A549 (cell line): ENCODE measurements at regions not wholly inside any gene's neighbourhood (a gene's known extent, or its start where the extent isn't known, plus 50 kb on each side); places are given as distances from the start of the nearest gene placed in this dataset.
"Not testable (repeated sequence)": the region's sequence is repeated elsewhere in the genome, so short reads cannot be mapped to it uniquely, and the experiment has no call there.

Experiments
- ATAC-seq, 2 experiments: fragments of 200-7000 bp in 1 of 2; fragments of >200 bp in 1 of 2; cut with Nextera tagmentation in 1 of 2; cut with Tn5 transposase in 1 of 2; 3 replicates each; pipeline versions ENCODE4 v1.8.0 to v1.9.1; 2018 to 2020; ENCODE audit warnings: mild to moderate bottlenecking in 1 of 2, moderate library complexity in 1 of 2
- CTCF ChIA-PET: fragments of 300-600 bp; sonication (Branson Sonifier 250); formaldehyde crosslinking; extraction: SDS; loops from one replicate; lab custom pipeline; 2021; ENCODE audit warnings: antibody characterized with exemption, inconsistent platforms; lab: Yijun Ruan, JAX
- POLR2A ChIA-PET: fragments of 350-600 bp; formaldehyde crosslinking; extraction: SDS; loops from one replicate; lab custom pipeline; 2021; ENCODE audit warnings: antibody characterized with exemption, inconsistent platforms; lab: Yijun Ruan, JAX
- DNase-seq, 2 experiments: peaks; one replicate each; pipeline versions ENCODE4 v3.0.0 to v3.0.0-alpha.2; 2011 to 2016; ENCODE audit warnings: low read depth in 1 of 2, low spot score in 1 of 2
- FAIRE-seq: peaks from 2 replicates; lab custom pipeline; 2011; peaks lifted over from hg19 to GRCh38; lab: Jason Lieb, UNC
- H3K27ac ChIP-seq, 2 experiments: fragments of >200 bp; sonication (Bioruptor Twin); formaldehyde crosslinking; 3 replicates each; pipeline ENCODE4 v1.5.1; 2016 to 2017
- H3K4me1 ChIP-seq: fragments of >200 bp; sonication (Bioruptor Twin); formaldehyde crosslinking; 3 replicates; pipeline ENCODE4 v1.6.1; 2016
- H3K4me2 ChIP-seq: fragments of >200 bp; sonication (Bioruptor Twin); formaldehyde crosslinking; 3 replicates; pipeline ENCODE4 v1.6.1; 2016
- H3K4me3 ChIP-seq: fragments of >200 bp; sonication (Bioruptor Twin); formaldehyde crosslinking; 3 replicates; pipeline ENCODE4 v1.5.1; 2016
- H3K9me3 ChIP-seq: fragments of >200 bp; sonication (Bioruptor Twin); formaldehyde crosslinking; 3 replicates; pipeline ENCODE4 v1.6.1; 2016
- BHLHE40 ChIP-seq: IDR thresholded peaks from 2 replicates; pipeline ENCODE4 v1.6.1; 2012; ENCODE audit warnings: low read depth, low read length, inconsistent platforms
- CHD2 ChIP-seq: fragments of 150-350 bp; IDR thresholded peaks from 2 replicates; pipeline ENCODE4 v1.6.1; 2014; ENCODE audit warnings: low read length; ENCODE audit not compliant: partially characterized antibody
- EHF ChIP-seq: fragments of 250-450 bp; sonication (Bioruptor Pico); IDR thresholded peaks from 2 replicates; pipeline ENCODE4 v1.5.0; 2020; ENCODE audit warnings: mild to moderate bottlenecking
- EHMT2 ChIP-seq: fragments of 200-600 bp; sonication (generic); IDR thresholded peaks from 2 replicates; pipeline ENCODE4 v1.6.1; 2016; ENCODE audit warnings: antibody characterized with exemption, low read depth, mild to moderate bottlenecking, moderate library complexity
- FOSB ChIP-seq: fragments of 250-450 bp; sonication (Bioruptor Pico); IDR thresholded peaks from 2 replicates; pipeline ENCODE4 v1.5.0; 2020; ENCODE audit warnings: mild to moderate bottlenecking, moderate library complexity
- FOXS1 ChIP-seq: fragments of 250-450 bp; sonication (Bioruptor Pico); IDR thresholded peaks from 2 replicates; pipeline ENCODE4 v1.5.0; 2020; ENCODE audit warnings: mild to moderate bottlenecking, moderate library complexity
- HDAC2 ChIP-seq: fragments of 200-600 bp; sonication (generic); IDR thresholded peaks from 2 replicates; pipeline ENCODE4 v1.6.1; 2016
- NPAS2 ChIP-seq: fragments of 250-450 bp; sonication (Bioruptor Pico); IDR thresholded peaks from 2 replicates; pipeline ENCODE4 v1.8.0; 2022; ENCODE audit warnings: mild to moderate bottlenecking, moderate library complexity, borderline replicate concordance
- NR3C1 ChIP-seq: fragments of >200 bp; sonication (Bioruptor Twin); formaldehyde crosslinking; IDR thresholded peaks from 3 replicates; pipeline ENCODE4 v1.6.1; 2017
- ZNF302 ChIP-seq: fragments of 250-450 bp; sonication (Bioruptor Pico); IDR thresholded peaks from 2 replicates; pipeline ENCODE4 v1.9.0; 2021; ENCODE audit warnings: inconsistent platforms, mild to moderate bottlenecking, moderate library complexity
- ZSCAN20 ChIP-seq: fragments of 250-450 bp; sonication (Bioruptor Pico); IDR thresholded peaks from 2 replicates; pipeline ENCODE4 v1.8.0; 2022; ENCODE audit warnings: mild to moderate bottlenecking, moderate library complexity
- WGBS: methylation state at CpG from one replicate; pipeline ENCODE4 v1.1.6; 2017; ENCODE audit errors: missing lambda C conversion rate; 5-methylcytosine and 5-hydroxymethylcytosine counted together
- TF ChIP-seq, protein P1 (sequence below): IDR thresholded peaks from 2 replicates; pipeline ENCODE4 v1.6.1; 2012

DNA sequence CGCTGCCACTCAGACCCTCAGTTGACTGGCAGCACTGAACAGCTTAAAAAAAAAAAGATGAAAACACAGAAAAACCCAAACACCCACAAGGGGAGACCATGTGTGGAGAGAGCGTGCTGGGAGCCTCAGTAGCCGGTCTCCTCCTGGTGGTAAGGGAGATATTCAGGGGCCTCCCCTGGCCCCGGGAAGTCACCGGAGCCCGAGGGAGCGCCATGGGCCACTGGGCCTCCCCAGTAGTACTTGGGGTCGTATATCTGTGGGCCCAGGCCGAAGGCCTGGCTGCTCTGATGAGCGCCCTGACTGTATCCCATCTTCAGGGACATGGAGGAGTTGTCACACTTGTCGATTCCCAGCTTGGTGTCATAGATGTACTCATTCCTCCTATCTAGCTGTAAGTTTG is 145.7 kb upstream of the TEKT4 start:
- H3K4me2 ChIP-seq, result no peak overlapping the region
- FAIRE-seq, result no peak
- no peak for TF ChIP-seq NR3C1
- no peak for TF ChIP-seq FOSB (CRISPR knock-in tag)
- no peak for TF ChIP-seq HDAC2
- no peak for TF ChIP-seq EHMT2
- no peak for TF ChIP-seq BHLHE40
- no peak for TF ChIP-seq ZSCAN20
- no peak for TF ChIP-seq CHD2
- 25% methylated on average over 11 of the region's 11 CpGs for WGBS
- no peak for DNase-seq
- POLR2A ChIA-PET, result no interaction called here
- ATAC-seq, result no peak
- no peaks in the 10 kb centered on the region for H3K4me1 ChIP-seq
- no peak overlapping the region for H3K4me3 ChIP-seq
- CTCF ChIA-PET, result no interaction called here
- no peak overlapping the region for H3K27ac ChIP-seq
- no peaks in the 10 kb centered on the region for H3K9me3 ChIP-seq

DNA sequence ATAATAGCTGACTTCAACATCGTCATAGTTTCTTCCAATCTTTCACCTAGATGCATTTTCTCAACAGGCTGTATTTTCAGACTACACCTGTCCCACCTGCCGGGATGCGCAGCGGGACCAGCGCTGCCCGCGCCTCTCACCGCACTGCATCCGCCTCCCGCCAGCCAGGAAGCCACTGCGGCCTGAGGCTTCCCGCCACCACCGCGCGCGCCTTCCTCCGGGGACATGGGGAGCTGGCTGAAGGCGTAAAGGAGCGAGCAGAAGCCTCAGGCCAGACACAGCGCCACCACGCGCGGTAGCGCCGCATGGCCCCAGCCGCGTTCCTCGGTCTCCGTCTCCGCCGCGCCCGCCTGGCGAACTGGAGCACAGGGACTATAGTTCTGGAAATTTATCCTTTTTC is 135.7 kb upstream of the TEKT4 start:
- H3K4me3 ChIP-seq, H3K27ac ChIP-seq, CTCF ChIA-PET, H3K4me1 ChIP-seq, POLR2A ChIA-PET, FAIRE-seq, H3K9me3 ChIP-seq, DNase-seq, ATAC-seq, H3K4me2 ChIP-seq: not testable (repeated sequence)
- WGBS, result 87% methylated on average over 34 of the region's 34 CpGs

DNA sequence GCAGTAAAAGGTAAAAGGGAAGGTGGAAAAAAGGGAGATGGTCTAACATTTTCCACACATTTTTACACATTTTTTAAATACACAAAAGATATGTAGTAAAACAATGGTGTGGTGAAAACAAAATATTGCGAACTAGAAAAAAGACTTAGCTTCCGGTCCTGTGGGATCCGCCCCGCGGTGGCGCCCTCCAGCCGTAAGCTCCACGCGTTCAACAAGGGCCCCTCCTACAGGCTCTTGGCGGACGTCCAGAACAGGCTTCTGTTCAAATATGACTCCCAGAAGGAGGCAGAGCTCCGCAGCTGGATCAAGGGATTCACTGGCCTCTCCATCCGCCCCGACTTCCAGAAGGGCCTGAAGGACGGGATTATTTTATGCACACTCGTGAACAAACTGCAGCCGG is 134.1 kb upstream of the TEKT4 start:
- H3K4me1 ChIP-seq, H3K4me2 ChIP-seq, POLR2A ChIA-PET, H3K4me3 ChIP-seq, ATAC-seq, H3K27ac ChIP-seq, H3K9me3 ChIP-seq, FAIRE-seq: not testable (repeated sequence)
- peak in 1 of 2 experiments; percentile 44 for DNase-seq
- 11% methylated on average over 12 of the region's 17 CpGs for WGBS
- CTCF ChIA-PET, result interaction anchor here (0.6 kb wide), 1 partner anchor 512 kb away, joined by 4 read pairs; no protein-coding TSS in a partner anchor

DNA sequence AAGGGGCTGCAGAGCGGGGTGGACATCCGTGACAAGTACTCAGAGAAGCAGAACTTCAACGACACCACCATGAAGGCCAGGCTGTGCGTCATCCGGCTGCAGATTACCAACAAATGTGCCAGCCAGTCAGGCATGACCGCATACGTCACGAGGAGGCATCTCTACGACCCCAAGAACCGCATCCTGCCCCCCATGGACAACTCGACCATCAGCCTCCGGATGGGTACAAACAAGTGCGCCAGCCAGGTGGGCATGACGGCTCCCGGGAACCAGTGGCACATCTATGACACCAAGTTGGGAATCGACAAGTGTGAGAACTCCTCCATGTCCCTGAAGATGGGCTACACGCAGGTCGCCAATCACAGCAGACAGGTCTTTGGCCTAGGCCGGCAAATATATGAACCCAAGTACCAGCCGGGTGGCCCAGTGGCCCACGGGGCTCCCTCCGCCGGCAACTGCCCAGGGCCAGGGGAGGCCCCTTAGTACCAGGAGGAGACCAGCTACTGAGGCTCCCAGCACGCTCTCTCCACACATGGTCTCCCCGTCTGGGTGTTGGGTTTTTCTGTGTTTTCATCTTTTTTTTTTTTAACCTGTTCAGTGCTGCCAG is 133.4 kb upstream of the TEKT4 start:
- CTCF ChIA-PET, result interaction anchor here (0.6 kb wide), 1 partner anchor 512 kb away, joined by 4 read pairs; no protein-coding TSS in a partner anchor
- H3K4me1 ChIP-seq, H3K4me2 ChIP-seq, H3K4me3 ChIP-seq, H3K27ac ChIP-seq, POLR2A ChIA-PET, ATAC-seq, H3K9me3 ChIP-seq, FAIRE-seq, DNase-seq: not testable (repeated sequence)
- WGBS, result 76% methylated on average over 25 of the region's 25 CpGs

DNA sequence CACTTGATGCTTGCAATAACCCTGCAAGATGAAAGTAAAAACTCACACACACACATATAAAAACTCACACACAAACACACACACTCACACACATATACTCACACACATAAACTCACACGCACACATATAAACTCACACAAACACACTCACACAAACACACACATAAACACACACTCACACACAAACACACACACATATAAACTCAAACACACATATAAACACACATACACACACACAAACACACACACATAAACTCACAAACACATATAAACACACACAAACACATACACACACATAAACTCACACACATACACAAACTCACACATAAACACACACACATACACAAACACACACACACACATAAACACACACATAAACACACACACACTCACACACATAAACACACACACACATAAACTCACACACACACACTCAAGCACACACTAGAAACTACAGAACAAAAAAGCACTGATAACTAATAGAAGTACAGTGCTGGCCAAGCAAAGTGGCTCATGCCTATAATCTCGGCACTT is 117.7 kb upstream of the TEKT4 start:
- Histone ChIP-seq H3K9me3 (no peaks in the 10 kb centered on the region), H3K4me3 (no peak overlapping the region), H3K27ac (no peak overlapping the region), H3K4me1 (no peaks in the 10 kb centered on the region), H3K4me2 (no peak overlapping the region)
- no peak for ATAC-seq
- CTCF ChIA-PET, result interaction anchor here (1.1 kb wide), 1 partner anchor 13 kb away, joined by 3 read pairs; no protein-coding TSS in a partner anchor
- WGBS, result 20% methylated on average over 2 of the region's 2 CpGs
- no peak for TF ChIP-seq ZNF302 (CRISPR knock-in tag)
- no peak for TF ChIP-seq NR3C1
- DNase-seq, result no peak
- POLR2A ChIA-PET, result no interaction called here
- FAIRE-seq, result no peak

DNA sequence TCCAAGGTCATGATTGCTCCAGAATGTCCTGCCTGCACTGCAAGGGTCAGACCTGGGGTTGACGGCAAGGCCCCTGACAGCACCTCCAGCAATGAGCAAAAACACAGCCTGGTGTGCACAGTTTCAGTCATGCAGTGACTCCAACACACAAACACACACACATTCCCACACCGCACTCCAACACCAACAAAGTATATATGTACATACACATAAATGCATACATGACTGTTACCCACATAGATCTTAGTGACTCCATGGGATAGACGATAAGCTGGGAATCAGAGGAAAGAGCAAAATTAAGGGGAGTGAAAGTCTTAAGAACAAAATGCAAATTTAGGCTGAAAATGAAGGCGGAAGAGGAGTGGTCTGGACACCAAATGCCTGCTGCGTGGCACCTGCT is 112.7 kb upstream of the TEKT4 start:
- ChIA-PET POLR2A (no interaction called here), CTCF (no interaction called here)
- no peak for FAIRE-seq
- DNase-seq, result no peak
- Histone ChIP-seq H3K9me3 (no peaks in the 10 kb centered on the region; the same call in 2 of the 3 replicates), H3K27ac (no peak overlapping the region), H3K4me2 (no peak overlapping the region), H3K4me1 (no peaks in the 10 kb centered on the region), H3K4me3 (no peak overlapping the region)
- ATAC-seq, result no peak
- TF ChIP-seq FOXS1 (CRISPR knock-in tag) (no peak), EHF (CRISPR knock-in tag) (no peak), NPAS2 (no peak), CHD2 (no peak)
- TF ChIP-seq, protein P1, sequence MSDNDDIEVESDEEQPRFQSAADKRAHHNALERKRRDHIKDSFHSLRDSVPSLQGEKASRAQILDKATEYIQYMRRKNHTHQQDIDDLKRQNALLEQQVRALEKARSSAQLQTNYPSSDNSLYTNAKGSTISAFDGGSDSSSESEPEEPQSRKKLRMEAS, result no peak
- 36% methylated on average over 5 of the region's 5 CpGs for WGBS
